ENCODE measurements at regions not wholly inside any gene's neighbourhood (a gene's known extent, or its start where the extent isn't known, plus 50 kb on each side); places are given as distances from the start of the nearest gene placed in this dataset.
A peak's percentile ranks its signal among the peaks of the same experiment; 100 is the strongest.

DNA sequence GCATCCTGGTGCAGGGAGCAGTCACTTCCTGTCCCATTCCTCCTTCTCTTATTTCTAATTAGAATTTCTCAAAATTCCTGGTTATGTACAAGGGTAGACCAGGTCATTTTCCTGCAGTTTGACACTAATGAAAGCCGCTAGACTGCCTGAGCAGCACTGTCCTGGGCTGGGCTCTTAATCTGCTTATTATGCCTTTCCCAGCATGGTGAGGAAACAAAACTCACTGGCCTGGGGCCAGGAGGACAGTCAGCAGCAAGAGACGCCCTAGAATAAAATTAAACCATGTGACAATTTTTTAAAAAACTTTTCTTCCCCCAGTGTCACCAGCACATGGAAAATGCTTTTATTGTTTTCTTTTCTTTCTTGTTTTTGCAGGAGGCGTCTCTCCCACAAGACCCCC lies 647.5 kb downstream of the TYW1 start:
- Histone ChIP-seq H3K27me3 (no peaks in the 10 kb centered on the region), H3K27ac (no peak overlapping the region), H3K4me3 (no peak overlapping the region), H3K4me1 (ENCODE audit: insufficient read depth) (no peaks in the 10 kb centered on the region), H3K9me3 (no peaks in the 10 kb centered on the region), H3K36me3 (no peaks in the 10 kb centered on the region)
- intact Hi-C loops (cut with DNase I) = no loop called here
- no peak for TF ChIP-seq POLR2A (IDR thresholded peaks at IDR 0.05)
- TF ChIP-seq, protein P1, sequence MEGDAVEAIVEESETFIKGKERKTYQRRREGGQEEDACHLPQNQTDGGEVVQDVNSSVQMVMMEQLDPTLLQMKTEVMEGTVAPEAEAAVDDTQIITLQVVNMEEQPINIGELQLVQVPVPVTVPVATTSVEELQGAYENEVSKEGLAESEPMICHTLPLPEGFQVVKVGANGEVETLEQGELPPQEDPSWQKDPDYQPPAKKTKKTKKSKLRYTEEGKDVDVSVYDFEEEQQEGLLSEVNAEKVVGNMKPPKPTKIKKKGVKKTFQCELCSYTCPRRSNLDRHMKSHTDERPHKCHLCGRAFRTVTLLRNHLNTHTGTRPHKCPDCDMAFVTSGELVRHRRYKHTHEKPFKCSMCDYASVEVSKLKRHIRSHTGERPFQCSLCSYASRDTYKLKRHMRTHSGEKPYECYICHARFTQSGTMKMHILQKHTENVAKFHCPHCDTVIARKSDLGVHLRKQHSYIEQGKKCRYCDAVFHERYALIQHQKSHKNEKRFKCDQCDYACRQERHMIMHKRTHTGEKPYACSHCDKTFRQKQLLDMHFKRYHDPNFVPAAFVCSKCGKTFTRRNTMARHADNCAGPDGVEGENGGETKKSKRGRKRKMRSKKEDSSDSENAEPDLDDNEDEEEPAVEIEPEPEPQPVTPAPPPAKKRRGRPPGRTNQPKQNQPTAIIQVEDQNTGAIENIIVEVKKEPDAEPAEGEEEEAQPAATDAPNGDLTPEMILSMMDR (IDR thresholded peaks at IDR 0.05) = no peak
- no peak for TF ChIP-seq EP300 (IDR thresholded peaks at IDR 0.05)
- DNase-seq = peak in 1 of 5 donors; percentile 26
- WGBS, 3 donors = 52 to 63% (median 54%) methylated on average over 3 of the region's 3 CpGs

DNA sequence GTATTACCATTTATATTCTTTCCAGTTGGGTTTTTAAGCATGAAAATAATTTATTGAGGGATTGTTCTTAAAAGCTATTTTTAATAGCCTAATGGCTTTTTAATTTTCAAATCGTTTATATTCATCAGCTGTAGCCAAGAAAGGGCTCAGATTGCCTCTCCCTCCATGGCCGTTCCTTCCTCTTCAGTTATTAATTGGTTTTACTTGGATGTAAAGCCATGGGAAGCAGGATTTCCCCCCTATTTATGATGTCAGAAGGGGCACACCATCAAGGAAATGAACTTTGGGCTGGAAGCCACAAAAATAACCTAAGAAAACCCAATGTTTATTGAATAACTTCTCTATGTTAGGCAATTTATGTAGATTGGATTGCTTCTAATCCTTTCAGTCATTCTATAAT lies 656.3 kb downstream of the TYW1 start:
- no peak for DNase-seq
- Histone ChIP-seq H3K4me1 (ENCODE audit: insufficient read depth) (no peaks in the 10 kb centered on the region), H3K36me3 (no peaks in the 10 kb centered on the region), H3K4me3 (no peak overlapping the region), H3K9me3 (no peaks in the 10 kb centered on the region), H3K27ac (no peak overlapping the region), H3K27me3 (no peaks in the 10 kb centered on the region)
- TF ChIP-seq POLR2A (IDR thresholded peaks at IDR 0.05) = no peak
- no peak for TF ChIP-seq EP300 (IDR thresholded peaks at IDR 0.05)
- TF ChIP-seq, protein P1 (IDR thresholded peaks at IDR 0.05) = no peak
- intact Hi-C loops (cut with DNase I) = no loop called here
- WGBS, 3 donors = 56 to 64% (median 62%) methylated on average over 2 of the region's 2 CpGs

- no peak overlapping the region for H3K27ac ChIP-seq
- WGBS, 3 donors = 57 to 72% (median 72%) methylated on average over 3 of the region's 3 CpGs
- H3K36me3 ChIP-seq = no peaks in the 10 kb centered on the region
- no peaks in the 10 kb centered on the region for H3K9me3 ChIP-seq
- no peak for DNase-seq
- intact Hi-C loops (cut with DNase I) = no loop called here
- no peak for TF ChIP-seq POLR2A (IDR thresholded peaks at IDR 0.05)
- TF ChIP-seq EP300 (IDR thresholded peaks at IDR 0.05) = no peak
- TF ChIP-seq, protein P1 (IDR thresholded peaks at IDR 0.05) = no peak
- no peak overlapping the region for H3K4me3 ChIP-seq
- H3K27me3 ChIP-seq = no peaks in the 10 kb centered on the region
- H3K4me1 ChIP-seq (ENCODE audit: insufficient read depth) = no peaks in the 10 kb centered on the region
These were observed 657.3 kb downstream of the TYW1 start for GRCh38 chr7:67653856-67654454.

DNA sequence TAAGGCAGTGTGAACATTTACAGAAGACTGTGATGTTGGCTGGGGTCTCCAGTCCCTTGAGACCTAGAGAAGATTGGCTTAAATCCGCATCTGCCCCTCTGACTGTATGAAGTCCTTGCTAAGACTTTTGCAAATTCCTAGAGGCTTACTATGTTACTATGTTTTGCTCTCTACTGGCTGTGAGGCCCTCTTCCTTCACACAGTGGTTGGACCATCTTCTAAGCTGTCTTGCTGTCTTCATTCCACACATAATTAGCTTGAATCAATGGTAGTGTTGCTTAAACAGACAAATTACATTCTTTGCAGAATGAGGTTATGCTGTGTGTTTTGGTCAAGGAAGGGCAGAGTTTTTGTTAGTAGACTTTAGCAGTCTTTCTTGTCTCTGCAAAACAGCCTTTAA lies 658.0 kb downstream of the TYW1 start:
- no peak overlapping the region for H3K4me3 ChIP-seq
- intact Hi-C loops (cut with DNase I) = no loop called here
- H3K9me3 ChIP-seq = no peaks in the 10 kb centered on the region
- H3K27ac ChIP-seq = no peak overlapping the region
- no peak for DNase-seq
- H3K4me1 ChIP-seq (ENCODE audit: insufficient read depth) = no peaks in the 10 kb centered on the region
- no peaks in the 10 kb centered on the region for H3K27me3 ChIP-seq
- no peak for TF ChIP-seq EP300 (IDR thresholded peaks at IDR 0.05)
- no peak for TF ChIP-seq POLR2A (IDR thresholded peaks at IDR 0.05)
- TF ChIP-seq, protein P1 (IDR thresholded peaks at IDR 0.05) = no peak
- 45 to 73% (median 56%) methylated on average over 1 of the region's 1 CpG for WGBS, 3 donors
- H3K36me3 ChIP-seq = no peaks in the 10 kb centered on the region

All from ovary (tissue), 7 donors.